ENCODE measurements at regions not wholly inside any gene's neighbourhood (a gene's known extent, or its start where the extent isn't known, plus 50 kb on each side); places are given as distances from the start of the nearest gene placed in this dataset.

DNA sequence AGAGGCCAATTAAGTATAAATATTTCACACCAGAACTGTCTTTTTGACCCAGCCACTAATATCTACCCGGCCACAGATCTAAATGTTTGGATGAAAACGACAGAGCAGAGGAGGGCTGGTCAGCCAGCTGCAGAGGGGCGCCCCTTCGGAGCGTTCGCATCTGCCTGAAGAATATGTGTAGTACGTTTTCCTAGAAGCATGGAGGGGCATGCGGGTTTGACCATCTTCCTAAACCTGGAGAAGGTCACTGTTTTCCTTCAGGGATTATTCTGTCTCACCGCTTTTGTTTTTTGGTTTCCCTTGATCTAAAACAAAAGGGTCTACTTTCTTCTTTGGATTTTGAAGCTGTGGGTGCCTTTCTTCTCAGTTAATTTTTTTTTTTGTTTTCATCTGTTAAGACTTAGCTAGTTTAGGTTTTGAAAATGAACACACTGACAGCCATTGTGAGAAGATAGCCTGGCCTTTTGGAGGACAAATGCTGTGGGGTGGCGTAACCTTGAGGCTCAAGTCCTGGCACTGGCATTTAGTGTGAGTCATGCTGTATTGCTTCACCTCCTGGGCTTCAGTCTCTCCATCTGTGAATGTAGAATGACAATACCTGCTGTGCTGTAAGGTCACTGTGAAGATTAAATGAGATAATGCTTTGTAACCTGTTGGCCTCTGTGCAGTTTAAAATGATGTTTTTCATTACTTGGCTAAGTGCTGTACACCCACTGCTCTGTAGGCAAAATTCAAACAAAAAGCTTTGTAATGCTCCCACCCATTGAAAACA lies 74.1 kb upstream of the IRF2BP2 start (continued):
- TF ChIP-seq, protein P1, sequence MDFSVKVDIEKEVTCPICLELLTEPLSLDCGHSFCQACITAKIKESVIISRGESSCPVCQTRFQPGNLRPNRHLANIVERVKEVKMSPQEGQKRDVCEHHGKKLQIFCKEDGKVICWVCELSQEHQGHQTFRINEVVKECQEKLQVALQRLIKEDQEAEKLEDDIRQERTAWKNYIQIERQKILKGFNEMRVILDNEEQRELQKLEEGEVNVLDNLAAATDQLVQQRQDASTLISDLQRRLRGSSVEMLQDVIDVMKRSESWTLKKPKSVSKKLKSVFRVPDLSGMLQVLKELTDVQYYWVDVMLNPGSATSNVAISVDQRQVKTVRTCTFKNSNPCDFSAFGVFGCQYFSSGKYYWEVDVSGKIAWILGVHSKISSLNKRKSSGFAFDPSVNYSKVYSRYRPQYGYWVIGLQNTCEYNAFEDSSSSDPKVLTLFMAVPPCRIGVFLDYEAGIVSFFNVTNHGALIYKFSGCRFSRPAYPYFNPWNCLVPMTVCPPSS (IDR thresholded peaks at IDR 0.05): no peak
- TF ChIP-seq NFE2L2 (IDR thresholded peaks at IDR 0.05; ENCODE audit: low read length) (peak; percentile 56; the same call in 1 of the 2 replicates), FLYWCH1 (CRISPR knock-in tag; IDR thresholded peaks at IDR 0.05) (no peak), KLF15 (CRISPR knock-in tag; IDR thresholded peaks at IDR 0.05; ENCODE audit: borderline replicate concordance) (no peak), ZNF354B (CRISPR knock-in tag; IDR thresholded peaks at IDR 0.05) (no peak), HOXA9 (CRISPR knock-in tag; IDR thresholded peaks at IDR 0.05; ENCODE audit: borderline replicate concordance) (no peak), GZF1 (CRISPR knock-in tag; IDR thresholded peaks at IDR 0.05) (no peak), YEATS4 (CRISPR knock-in tag; IDR thresholded peaks at IDR 0.05; ENCODE audit: borderline replicate concordance) (peak; percentile 39; the same call in 1 of the 2 replicates), MED8 (CRISPR knock-in tag; IDR thresholded peaks at IDR 0.05; ENCODE audit: insufficient replicate concordance) (peak; percentile 77), NFRKB (IDR thresholded peaks at IDR 0.05) (no peak), ZNF547 (CRISPR knock-in tag; IDR thresholded peaks at IDR 0.05) (no peak), RARA (CRISPR knock-in tag; IDR thresholded peaks at IDR 0.05) (peak; percentile 90), CCDC6 (CRISPR knock-in tag; IDR thresholded peaks at IDR 0.05) (peak; percentile 61; the same call in 1 of the 2 replicates)
- TF ChIP-seq, protein P2, sequence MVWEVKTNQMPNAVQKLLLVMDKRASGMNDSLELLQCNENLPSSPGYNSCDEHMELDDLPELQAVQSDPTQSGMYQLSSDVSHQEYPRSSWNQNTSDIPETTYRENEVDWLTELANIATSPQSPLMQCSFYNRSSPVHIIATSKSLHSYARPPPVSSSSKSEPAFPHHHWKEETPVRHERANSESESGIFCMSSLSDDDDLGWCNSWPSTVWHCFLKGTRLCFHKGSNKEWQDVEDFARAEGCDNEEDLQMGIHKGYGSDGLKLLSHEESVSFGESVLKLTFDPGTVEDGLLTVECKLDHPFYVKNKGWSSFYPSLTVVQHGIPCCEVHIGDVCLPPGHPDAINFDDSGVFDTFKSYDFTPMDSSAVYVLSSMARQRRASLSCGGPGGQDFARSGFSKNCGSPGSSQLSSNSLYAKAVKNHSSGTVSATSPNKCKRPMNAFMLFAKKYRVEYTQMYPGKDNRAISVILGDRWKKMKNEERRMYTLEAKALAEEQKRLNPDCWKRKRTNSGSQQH (CRISPR knock-in tag; IDR thresholded peaks at IDR 0.05; ENCODE audit: low read depth): peak; percentile 76; the same call in 1 of the 2 replicates
- TF ChIP-seq, protein P3, sequence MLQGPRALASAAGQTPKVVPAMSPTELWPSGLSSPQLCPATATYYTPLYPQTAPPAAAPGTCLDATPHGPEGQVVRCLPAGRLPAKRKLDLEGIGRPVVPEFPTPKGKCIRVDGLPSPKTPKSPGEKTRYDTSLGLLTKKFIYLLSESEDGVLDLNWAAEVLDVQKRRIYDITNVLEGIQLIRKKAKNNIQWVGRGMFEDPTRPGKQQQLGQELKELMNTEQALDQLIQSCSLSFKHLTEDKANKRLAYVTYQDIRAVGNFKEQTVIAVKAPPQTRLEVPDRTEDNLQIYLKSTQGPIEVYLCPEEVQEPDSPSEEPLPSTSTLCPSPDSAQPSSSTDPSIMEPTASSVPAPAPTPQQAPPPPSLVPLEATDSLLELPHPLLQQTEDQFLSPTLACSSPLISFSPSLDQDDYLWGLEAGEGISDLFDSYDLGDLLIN (CRISPR knock-in tag; IDR thresholded peaks at IDR 0.05; ENCODE audit: borderline replicate concordance): no peak
- TF ChIP-seq, protein P4, sequence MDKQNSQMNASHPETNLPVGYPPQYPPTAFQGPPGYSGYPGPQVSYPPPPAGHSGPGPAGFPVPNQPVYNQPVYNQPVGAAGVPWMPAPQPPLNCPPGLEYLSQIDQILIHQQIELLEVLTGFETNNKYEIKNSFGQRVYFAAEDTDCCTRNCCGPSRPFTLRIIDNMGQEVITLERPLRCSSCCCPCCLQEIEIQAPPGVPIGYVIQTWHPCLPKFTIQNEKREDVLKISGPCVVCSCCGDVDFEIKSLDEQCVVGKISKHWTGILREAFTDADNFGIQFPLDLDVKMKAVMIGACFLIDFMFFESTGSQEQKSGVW (CRISPR knock-in tag; IDR thresholded peaks at IDR 0.05; ENCODE audit: borderline replicate concordance): no peak
- TF ChIP-seq, protein P5, sequence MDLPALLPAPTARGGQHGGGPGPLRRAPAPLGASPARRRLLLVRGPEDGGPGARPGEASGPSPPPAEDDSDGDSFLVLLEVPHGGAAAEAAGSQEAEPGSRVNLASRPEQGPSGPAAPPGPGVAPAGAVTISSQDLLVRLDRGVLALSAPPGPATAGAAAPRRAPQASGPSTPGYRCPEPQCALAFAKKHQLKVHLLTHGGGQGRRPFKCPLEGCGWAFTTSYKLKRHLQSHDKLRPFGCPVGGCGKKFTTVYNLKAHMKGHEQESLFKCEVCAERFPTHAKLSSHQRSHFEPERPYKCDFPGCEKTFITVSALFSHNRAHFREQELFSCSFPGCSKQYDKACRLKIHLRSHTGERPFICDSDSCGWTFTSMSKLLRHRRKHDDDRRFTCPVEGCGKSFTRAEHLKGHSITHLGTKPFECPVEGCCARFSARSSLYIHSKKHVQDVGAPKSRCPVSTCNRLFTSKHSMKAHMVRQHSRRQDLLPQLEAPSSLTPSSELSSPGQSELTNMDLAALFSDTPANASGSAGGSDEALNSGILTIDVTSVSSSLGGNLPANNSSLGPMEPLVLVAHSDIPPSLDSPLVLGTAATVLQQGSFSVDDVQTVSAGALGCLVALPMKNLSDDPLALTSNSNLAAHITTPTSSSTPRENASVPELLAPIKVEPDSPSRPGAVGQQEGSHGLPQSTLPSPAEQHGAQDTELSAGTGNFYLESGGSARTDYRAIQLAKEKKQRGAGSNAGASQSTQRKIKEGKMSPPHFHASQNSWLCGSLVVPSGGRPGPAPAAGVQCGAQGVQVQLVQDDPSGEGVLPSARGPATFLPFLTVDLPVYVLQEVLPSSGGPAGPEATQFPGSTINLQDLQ (CRISPR knock-in tag; IDR thresholded peaks at IDR 0.05): no peak
- TF ChIP-seq, protein P6, sequence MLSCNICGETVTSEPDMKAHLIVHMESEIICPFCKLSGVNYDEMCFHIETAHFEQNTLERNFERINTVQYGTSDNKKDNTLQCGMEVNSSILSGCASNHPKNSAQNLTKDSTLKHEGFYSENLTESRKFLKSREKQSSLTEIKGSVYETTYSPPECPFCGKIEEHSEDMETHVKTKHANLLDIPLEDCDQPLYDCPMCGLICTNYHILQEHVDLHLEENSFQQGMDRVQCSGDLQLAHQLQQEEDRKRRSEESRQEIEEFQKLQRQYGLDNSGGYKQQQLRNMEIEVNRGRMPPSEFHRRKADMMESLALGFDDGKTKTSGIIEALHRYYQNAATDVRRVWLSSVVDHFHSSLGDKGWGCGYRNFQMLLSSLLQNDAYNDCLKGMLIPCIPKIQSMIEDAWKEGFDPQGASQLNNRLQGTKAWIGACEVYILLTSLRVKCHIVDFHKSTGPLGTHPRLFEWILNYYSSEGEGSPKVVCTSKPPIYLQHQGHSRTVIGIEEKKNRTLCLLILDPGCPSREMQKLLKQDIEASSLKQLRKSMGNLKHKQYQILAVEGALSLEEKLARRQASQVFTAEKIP (CRISPR knock-in tag; IDR thresholded peaks at IDR 0.05; ENCODE audit: borderline replicate concordance): no peak
- TF ChIP-seq, protein P7, sequence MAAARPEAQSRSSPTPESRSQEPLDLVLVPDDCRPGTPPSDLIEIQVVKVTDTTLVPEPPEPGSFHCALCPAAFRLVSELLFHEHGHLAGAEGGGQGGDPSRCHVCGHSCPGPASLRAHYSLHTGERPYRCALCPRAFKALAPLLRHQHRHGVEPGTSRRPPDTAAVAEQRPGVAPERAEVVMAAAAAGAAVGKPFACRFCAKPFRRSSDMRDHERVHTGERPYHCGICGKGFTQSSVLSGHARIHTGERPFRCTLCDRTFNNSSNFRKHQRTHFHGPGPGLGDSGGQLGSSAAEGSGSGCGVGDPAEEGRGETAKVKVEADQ (CRISPR knock-in tag; IDR thresholded peaks at IDR 0.05; ENCODE audit: borderline replicate concordance): no peak
